Tibial nerve (tissue), 4 donors: ENCODE measurements at regions not wholly inside any gene's neighbourhood (a gene's known extent, or its start where the extent isn't known, plus 50 kb on each side); places are given as distances from the start of the nearest gene placed in this dataset.

Experiments used
- DNase-seq, 2 donors: peaks; one replicate each; pipeline ENCODE4 v3.0.0-alpha.2; 2019; ENCODE audit warnings: low spot score in 2 of 2
- H3K27ac ChIP-seq, 4 donors: fragments of 200-600 bp; sonication (generic) in 3 of 4; one replicate each; pipeline ENCODE4 v1.5.1; 2017 to 2019; ENCODE audit warnings: mild to moderate bottlenecking in 1 of 4
- H3K27me3 ChIP-seq, 2 donors: fragments of 200-600 bp; sonication (generic) in 1 of 2; one replicate each; pipeline versions ENCODE4 v1.5.1 to v1.6.0; 2017 to 2019
- H3K36me3 ChIP-seq, 3 donors: fragments of 200-600 bp; sonication (generic); one replicate each; pipeline ENCODE4 v1.5.1; 2018 to 2019
- H3K4me1 ChIP-seq, 4 donors: fragments of 200-600 bp; sonication (generic) in 3 of 4; one replicate each; pipeline ENCODE4 v1.5.1; 2017 to 2019
- H3K4me3 ChIP-seq, 4 donors: fragments of 200-600 bp; sonication (generic) in 3 of 4; one replicate each; pipeline ENCODE4 v1.5.1; 2017 to 2019; ENCODE audit warnings: mild to moderate bottlenecking in 1 of 4, moderate library complexity in 1 of 4
- H3K9me3 ChIP-seq, 4 donors: fragments of 200-600 bp; sonication (generic) in 3 of 4; one replicate each; pipeline ENCODE4 v1.5.1; 2017 to 2019
- CTCF ChIP-seq, 5 experiments: fragments of 200-600 bp in 3 of 5; fragments of 450-650 bp in 2 of 5; sonication (generic) in 3 of 5; IDR thresholded peaks; one replicate each; pipeline ENCODE4 v1.5.1; 2016 to 2019; ENCODE audit warnings: antibody characterized with exemption in 5 of 5, mild to moderate bottlenecking in 3 of 5, moderate library complexity in 2 of 5
- EP300 ChIP-seq, 2 donors: sonication (generic); formaldehyde crosslinking; IDR thresholded peaks; one replicate each; pipeline ENCODE4 v1.6.1; 2017; ENCODE audit warnings: antibody characterized with exemption in 2 of 2, mild to moderate bottlenecking in 1 of 2
- POLR2A ChIP-seq, 2 donors: fragments of 450-650 bp; IDR thresholded peaks; one replicate each; pipeline ENCODE4 v1.6.1; 2017; ENCODE audit warnings: antibody characterized with exemption in 2 of 2, mild to moderate bottlenecking in 2 of 2, moderate library complexity in 2 of 2
- WGBS, 2 donors: methylation state at CpG; one replicate each; pipeline ENCODE4 v1.1.5; 2018; 5-methylcytosine and 5-hydroxymethylcytosine counted together

GRCh38 chr4:23697001-23697528 is 192.8 kb downstream of the PPARGC1A start:
- Histone ChIP-seq H3K9me3 (no peaks in the 10 kb centered on the region), H3K4me3 (no peak overlapping the region), H3K27ac (no peak overlapping the region), H3K36me3 (no peaks in the 10 kb centered on the region), H3K27me3 (no peaks in the 10 kb centered on the region), H3K4me1 (no peaks in the 10 kb centered on the region)
- TF ChIP-seq POLR2A (IDR thresholded peaks at IDR 0.05): no peak
- TF ChIP-seq EP300 (IDR thresholded peaks at IDR 0.05): no peak
- no peak for TF ChIP-seq CTCF (IDR thresholded peaks at IDR 0.05)
- 75 to 84% methylated on average over 1 of the region's 1 CpG for WGBS, 2 donors
- no peak for DNase-seq

GRCh38 chr4:23686169-23686897 is 203.5 kb downstream of the PPARGC1A start:
- no peaks in the 10 kb centered on the region for H3K27me3 ChIP-seq
- no peak overlapping the region for H3K4me3 ChIP-seq
- no peak for TF ChIP-seq EP300 (IDR thresholded peaks at IDR 0.05)
- no peak for TF ChIP-seq POLR2A (IDR thresholded peaks at IDR 0.05)
- TF ChIP-seq CTCF (IDR thresholded peaks at IDR 0.05): no peak
- no peak for DNase-seq
- WGBS, 2 donors: 85 to 91% methylated on average over 3 of the region's 3 CpGs
- H3K27ac ChIP-seq: no peak overlapping the region
- H3K36me3 ChIP-seq: no peaks in the 10 kb centered on the region
- H3K4me1 ChIP-seq: no peaks in the 10 kb centered on the region
- peaks cover 0 to 6% (median 0%) of the 10 kb centered on the region in 4 donors for H3K9me3 ChIP-seq

GRCh38 chr4:23685471-23685870 is 204.4 kb downstream of the PPARGC1A start:
- WGBS, 2 donors: 75 to 80% methylated on average over 4 of the region's 4 CpGs
- peaks cover 0 to 6% (median 0%) of the 10 kb centered on the region in 4 donors for H3K9me3 ChIP-seq
- no peak overlapping the region for H3K4me3 ChIP-seq

GRCh38 chr4:23680671-23681518 is 209.0 kb downstream of the PPARGC1A start:
- no peaks in the 10 kb centered on the region for H3K36me3 ChIP-seq
- TF ChIP-seq EP300 (IDR thresholded peaks at IDR 0.05) (no peak), CTCF (IDR thresholded peaks at IDR 0.05) (peak in 1 of 5 experiments; percentile 13)
- no peak overlapping the region for H3K4me3 ChIP-seq
- no peaks in the 10 kb centered on the region for H3K4me1 ChIP-seq
- no peak for DNase-seq
- no peaks in the 10 kb centered on the region for H3K27me3 ChIP-seq
- H3K27ac ChIP-seq: no peak overlapping the region
- no peaks in the 10 kb centered on the region for H3K9me3 ChIP-seq
- 58 to 78% methylated on average over 2 of the region's 2 CpGs for WGBS, 2 donors

More at GRCh38 chr4:23685471-23685870, 204.4 kb downstream of the PPARGC1A start:
- Histone ChIP-seq H3K4me1 (no peaks in the 10 kb centered on the region), H3K27me3 (no peaks in the 10 kb centered on the region), H3K27ac (no peak overlapping the region), H3K36me3 (no peaks in the 10 kb centered on the region)
- DNase-seq: no peak
- TF ChIP-seq POLR2A (IDR thresholded peaks at IDR 0.05) (no peak), CTCF (IDR thresholded peaks at IDR 0.05) (no peak), EP300 (IDR thresholded peaks at IDR 0.05) (no peak)

GRCh38 chr4:23674694-23675093 is 215.2 kb downstream of the PPARGC1A start:
- H3K4me1 ChIP-seq: no peaks in the 10 kb centered on the region
- H3K27me3 ChIP-seq: no peaks in the 10 kb centered on the region
- TF ChIP-seq CTCF (IDR thresholded peaks at IDR 0.05): no peak
- WGBS, 2 donors: 50 to 63% methylated on average over 1 of the region's 1 CpG
- H3K36me3 ChIP-seq: no peaks in the 10 kb centered on the region
- no peaks in the 10 kb centered on the region for H3K9me3 ChIP-seq
- no peak overlapping the region for H3K27ac ChIP-seq
- no peak overlapping the region for H3K4me3 ChIP-seq
- no peak for DNase-seq
